ENCODE measurements at regions not wholly inside any gene's neighbourhood (a gene's known extent, or its start where the extent isn't known, plus 50 kb on each side); places are given as distances from the start of the nearest gene placed in this dataset.

DNA sequence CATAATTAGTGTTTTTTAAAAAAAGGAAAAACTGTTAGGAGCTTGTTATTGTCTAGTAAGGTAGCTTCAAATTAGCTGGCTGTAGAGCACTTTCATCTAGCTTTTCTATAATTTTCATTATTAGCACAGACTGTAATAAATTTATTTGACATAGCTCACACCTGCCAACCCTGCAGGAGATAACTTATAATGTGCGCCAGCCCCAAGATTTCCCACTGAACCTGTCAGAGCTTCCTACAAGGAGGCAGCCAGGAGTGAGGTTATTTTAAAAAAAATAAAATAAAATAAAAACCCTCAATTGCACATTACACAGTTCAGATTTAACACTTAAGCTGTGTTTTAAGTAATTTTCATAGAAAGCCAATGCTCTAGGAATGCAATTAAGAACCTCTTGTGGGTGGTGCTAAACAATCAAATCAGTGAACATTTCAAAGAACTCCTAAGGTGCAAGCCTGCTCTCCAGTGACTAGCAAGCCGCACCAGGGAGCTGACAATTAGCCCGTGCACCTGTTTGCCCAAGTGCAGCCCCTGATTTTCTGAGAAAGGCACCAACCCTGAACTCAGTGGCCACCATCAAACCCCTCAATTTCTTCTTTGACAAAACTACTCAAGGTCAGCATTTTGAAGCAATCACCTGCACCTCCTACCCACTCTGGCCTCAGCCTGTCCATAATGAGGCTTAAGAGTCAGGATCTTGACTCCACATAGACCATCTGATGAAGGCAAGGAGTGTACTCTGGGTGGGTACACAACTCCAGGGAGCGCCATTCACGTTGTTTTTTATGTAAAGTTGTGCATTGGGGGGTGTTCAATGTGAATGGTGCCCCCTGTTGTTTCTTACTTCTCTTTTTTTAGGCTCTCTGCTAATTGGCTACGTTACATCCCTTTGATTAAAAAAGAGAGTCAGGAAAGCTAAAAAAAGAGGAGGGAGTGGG is 385.3 kb upstream of the WWC1 start:
- no peak for TF ChIP-seq POLR2A (IDR thresholded peaks at IDR 0.05)
- TF ChIP-seq, protein P1, sequence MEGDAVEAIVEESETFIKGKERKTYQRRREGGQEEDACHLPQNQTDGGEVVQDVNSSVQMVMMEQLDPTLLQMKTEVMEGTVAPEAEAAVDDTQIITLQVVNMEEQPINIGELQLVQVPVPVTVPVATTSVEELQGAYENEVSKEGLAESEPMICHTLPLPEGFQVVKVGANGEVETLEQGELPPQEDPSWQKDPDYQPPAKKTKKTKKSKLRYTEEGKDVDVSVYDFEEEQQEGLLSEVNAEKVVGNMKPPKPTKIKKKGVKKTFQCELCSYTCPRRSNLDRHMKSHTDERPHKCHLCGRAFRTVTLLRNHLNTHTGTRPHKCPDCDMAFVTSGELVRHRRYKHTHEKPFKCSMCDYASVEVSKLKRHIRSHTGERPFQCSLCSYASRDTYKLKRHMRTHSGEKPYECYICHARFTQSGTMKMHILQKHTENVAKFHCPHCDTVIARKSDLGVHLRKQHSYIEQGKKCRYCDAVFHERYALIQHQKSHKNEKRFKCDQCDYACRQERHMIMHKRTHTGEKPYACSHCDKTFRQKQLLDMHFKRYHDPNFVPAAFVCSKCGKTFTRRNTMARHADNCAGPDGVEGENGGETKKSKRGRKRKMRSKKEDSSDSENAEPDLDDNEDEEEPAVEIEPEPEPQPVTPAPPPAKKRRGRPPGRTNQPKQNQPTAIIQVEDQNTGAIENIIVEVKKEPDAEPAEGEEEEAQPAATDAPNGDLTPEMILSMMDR (IDR thresholded peaks at IDR 0.05), result no peak
